ENCODE measurements at regions not wholly inside any gene's neighbourhood (a gene's known extent, or its start where the extent isn't known, plus 50 kb on each side); places are given as distances from the start of the nearest gene placed in this dataset.

DNA sequence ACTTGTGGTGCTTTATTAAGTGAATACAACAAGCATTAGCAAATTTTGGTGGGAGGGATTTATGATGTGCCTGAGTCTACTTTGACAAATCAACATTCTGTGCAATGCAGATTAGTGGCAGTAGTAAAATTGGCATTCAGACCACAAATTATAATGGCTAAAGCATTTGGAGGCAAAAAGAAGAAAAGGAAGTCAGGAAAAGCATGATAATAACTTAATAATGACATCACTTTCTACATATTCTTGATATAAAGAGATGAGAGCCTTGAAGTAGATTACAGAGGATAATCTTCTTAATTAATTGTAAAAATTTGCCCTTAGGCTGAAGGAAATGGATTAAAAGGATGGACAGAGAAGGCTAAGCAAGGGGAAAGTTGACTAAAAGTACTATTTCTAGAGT, 126.0 kb downstream of the SLC6A15 start:
- no peak for FAIRE-seq
- no peak overlapping the region for H3K4me2 ChIP-seq
- H3K27ac ChIP-seq, result no peak overlapping the region
- H3K4me3 ChIP-seq, result no peak overlapping the region
- no peak for ATAC-seq
- ChIA-PET POLR2A (no interaction called here), CTCF (no interaction called here)
- DNase-seq (ENCODE audit: low read depth in 1 of 2, low spot score in 1 of 2), result no peak
- H3K9me3 ChIP-seq, result no peaks in the 10 kb centered on the region; the same call in 2 of the 3 replicates
- TF ChIP-seq, protein P1, sequence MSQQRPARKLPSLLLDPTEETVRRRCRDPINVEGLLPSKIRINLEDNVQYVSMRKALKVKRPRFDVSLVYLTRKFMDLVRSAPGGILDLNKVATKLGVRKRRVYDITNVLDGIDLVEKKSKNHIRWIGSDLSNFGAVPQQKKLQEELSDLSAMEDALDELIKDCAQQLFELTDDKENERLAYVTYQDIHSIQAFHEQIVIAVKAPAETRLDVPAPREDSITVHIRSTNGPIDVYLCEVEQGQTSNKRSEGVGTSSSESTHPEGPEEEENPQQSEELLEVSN (IDR thresholded peaks at IDR 0.05; ENCODE audit: borderline replicate concordance, low read depth), result no peak
- no peak for TF ChIP-seq HDAC2 (IDR thresholded peaks at IDR 0.05)
- TF ChIP-seq MAZ (IDR thresholded peaks at IDR 0.05; ENCODE audit: borderline replicate concordance, low read depth, low read length), result no peak
- TF ChIP-seq CBX8 (IDR thresholded peaks at IDR 0.05), result no peak
- no peak for TF ChIP-seq RAD21 (conservative IDR thresholded peaks at IDR 0.05 in 1 of 2, IDR thresholded peaks at IDR 0.05 in 1 of 2)
- TF ChIP-seq, protein P2, sequence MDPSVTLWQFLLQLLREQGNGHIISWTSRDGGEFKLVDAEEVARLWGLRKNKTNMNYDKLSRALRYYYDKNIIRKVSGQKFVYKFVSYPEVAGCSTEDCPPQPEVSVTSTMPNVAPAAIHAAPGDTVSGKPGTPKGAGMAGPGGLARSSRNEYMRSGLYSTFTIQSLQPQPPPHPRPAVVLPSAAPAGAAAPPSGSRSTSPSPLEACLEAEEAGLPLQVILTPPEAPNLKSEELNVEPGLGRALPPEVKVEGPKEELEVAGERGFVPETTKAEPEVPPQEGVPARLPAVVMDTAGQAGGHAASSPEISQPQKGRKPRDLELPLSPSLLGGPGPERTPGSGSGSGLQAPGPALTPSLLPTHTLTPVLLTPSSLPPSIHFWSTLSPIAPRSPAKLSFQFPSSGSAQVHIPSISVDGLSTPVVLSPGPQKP (IDR thresholded peaks at IDR 0.05; ENCODE audit: low read depth, low read length), result no peak
- TF ChIP-seq, protein P3, sequence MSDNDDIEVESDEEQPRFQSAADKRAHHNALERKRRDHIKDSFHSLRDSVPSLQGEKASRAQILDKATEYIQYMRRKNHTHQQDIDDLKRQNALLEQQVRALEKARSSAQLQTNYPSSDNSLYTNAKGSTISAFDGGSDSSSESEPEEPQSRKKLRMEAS (IDR thresholded peaks at IDR 0.05), result no peak
- TF ChIP-seq ZFP36 (IDR thresholded peaks at IDR 0.05; ENCODE audit: borderline replicate concordance, partially characterized antibody), result no peak
- no peak for TF ChIP-seq CHD4 (IDR thresholded peaks at IDR 0.05; ENCODE audit: borderline replicate concordance)
- TF ChIP-seq, protein P4, sequence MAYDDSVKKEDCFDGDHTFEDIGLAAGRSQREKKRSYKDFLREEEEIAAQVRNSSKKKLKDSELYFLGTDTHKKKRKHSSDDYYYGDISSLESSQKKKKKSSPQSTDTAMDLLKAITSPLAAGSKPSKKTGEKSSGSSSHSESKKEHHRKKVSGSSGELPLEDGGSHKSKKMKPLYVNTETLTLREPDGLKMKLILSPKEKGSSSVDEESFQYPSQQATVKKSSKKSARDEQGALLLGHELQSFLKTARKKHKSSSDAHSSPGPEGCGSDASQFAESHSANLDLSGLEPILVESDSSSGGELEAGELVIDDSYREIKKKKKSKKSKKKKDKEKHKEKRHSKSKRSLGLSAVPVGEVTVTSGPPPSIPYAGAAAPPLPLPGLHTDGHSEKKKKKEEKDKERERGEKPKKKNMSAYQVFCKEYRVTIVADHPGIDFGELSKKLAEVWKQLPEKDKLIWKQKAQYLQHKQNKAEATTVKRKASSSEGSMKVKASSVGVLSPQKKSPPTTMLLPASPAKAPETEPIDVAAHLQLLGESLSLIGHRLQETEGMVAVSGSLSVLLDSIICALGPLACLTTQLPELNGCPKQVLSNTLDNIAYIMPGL (CRISPR knock-in tag; IDR thresholded peaks at IDR 0.05; ENCODE audit: borderline replicate concordance), result no peak
- TF ChIP-seq BHLHE40 (IDR thresholded peaks at IDR 0.05; ENCODE audit: low read depth, low read length), result no peak
- TF ChIP-seq RFX5 (IDR thresholded peaks at IDR 0.05), result no peak
- TF ChIP-seq EHF (CRISPR knock-in tag; IDR thresholded peaks at IDR 0.05), result no peak
- TF ChIP-seq, protein P5, sequence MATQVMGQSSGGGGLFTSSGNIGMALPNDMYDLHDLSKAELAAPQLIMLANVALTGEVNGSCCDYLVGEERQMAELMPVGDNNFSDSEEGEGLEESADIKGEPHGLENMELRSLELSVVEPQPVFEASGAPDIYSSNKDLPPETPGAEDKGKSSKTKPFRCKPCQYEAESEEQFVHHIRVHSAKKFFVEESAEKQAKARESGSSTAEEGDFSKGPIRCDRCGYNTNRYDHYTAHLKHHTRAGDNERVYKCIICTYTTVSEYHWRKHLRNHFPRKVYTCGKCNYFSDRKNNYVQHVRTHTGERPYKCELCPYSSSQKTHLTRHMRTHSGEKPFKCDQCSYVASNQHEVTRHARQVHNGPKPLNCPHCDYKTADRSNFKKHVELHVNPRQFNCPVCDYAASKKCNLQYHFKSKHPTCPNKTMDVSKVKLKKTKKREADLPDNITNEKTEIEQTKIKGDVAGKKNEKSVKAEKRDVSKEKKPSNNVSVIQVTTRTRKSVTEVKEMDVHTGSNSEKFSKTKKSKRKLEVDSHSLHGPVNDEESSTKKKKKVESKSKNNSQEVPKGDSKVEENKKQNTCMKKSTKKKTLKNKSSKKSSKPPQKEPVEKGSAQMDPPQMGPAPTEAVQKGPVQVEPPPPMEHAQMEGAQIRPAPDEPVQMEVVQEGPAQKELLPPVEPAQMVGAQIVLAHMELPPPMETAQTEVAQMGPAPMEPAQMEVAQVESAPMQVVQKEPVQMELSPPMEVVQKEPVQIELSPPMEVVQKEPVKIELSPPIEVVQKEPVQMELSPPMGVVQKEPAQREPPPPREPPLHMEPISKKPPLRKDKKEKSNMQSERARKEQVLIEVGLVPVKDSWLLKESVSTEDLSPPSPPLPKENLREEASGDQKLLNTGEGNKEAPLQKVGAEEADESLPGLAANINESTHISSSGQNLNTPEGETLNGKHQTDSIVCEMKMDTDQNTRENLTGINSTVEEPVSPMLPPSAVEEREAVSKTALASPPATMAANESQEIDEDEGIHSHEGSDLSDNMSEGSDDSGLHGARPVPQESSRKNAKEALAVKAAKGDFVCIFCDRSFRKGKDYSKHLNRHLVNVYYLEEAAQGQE (IDR thresholded peaks at IDR 0.05), result no peak
- TF ChIP-seq, protein P6, sequence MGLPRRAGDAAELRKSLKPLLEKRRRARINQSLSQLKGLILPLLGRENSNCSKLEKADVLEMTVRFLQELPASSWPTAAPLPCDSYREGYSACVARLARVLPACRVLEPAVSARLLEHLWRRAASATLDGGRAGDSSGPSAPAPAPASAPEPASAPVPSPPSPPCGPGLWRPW (IDR thresholded peaks at IDR 0.05), result no peak
- no peak for TF ChIP-seq KDM5A (IDR thresholded peaks at IDR 0.05)
- TF ChIP-seq, protein P7, sequence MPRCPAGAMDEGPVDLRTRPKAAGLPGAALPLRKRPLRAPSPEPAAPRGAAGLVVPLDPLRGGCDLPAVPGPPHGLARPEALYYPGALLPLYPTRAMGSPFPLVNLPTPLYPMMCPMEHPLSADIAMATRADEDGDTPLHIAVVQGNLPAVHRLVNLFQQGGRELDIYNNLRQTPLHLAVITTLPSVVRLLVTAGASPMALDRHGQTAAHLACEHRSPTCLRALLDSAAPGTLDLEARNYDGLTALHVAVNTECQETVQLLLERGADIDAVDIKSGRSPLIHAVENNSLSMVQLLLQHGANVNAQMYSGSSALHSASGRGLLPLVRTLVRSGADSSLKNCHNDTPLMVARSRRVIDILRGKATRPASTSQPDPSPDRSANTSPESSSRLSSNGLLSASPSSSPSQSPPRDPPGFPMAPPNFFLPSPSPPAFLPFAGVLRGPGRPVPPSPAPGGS (IDR thresholded peaks at IDR 0.05), result no peak
- TF ChIP-seq ESRRA (IDR thresholded peaks at IDR 0.05; ENCODE audit: borderline replicate concordance, low read length), result no peak
- no peak for TF ChIP-seq EHMT2 (IDR thresholded peaks at IDR 0.05; ENCODE audit: low read depth)
- H3K4me1 ChIP-seq, result no peaks in the 10 kb centered on the region

Measured in A549 (cell line).